Skeletal muscle cell (primary cell): ENCODE measurements at regions not wholly inside any gene's neighbourhood (a gene's known extent, or its start where the extent isn't known, plus 50 kb on each side); places are given as distances from the start of the nearest gene placed in this dataset.

Source experiments
- DNase-seq: peaks from one replicate; pipeline ENCODE4 v3.0.0-alpha.2; 2010; ENCODE audit warnings: low read depth
- H3K4me3 ChIP-seq: 2 replicates; pipeline ENCODE4 v1.5.1; 2011; ENCODE audit warnings: low read depth, mild to moderate bottlenecking, control low read depth, low read length, moderate library complexity

GRCh38 chr6:63516186-63516944 lies 55.9 kb upstream of the LOC128125822 start:
- H3K4me3 ChIP-seq: no peak overlapping the region
- no peak for DNase-seq

GRCh38 chr6:63517221-63517620 lies 55.1 kb upstream of the LOC128125822 start:
- H3K4me3 ChIP-seq: no peak overlapping the region
- no peak for DNase-seq

GRCh38 chr6:63521475-63522210 lies 50.6 kb upstream of the LOC128125822 start:
- no peak overlapping the region for H3K4me3 ChIP-seq
- no peak for DNase-seq
